ENCODE measurements at regions not wholly inside any gene's neighbourhood (a gene's known extent, or its start where the extent isn't known, plus 50 kb on each side); places are given as distances from the start of the nearest gene placed in this dataset.

DNA sequence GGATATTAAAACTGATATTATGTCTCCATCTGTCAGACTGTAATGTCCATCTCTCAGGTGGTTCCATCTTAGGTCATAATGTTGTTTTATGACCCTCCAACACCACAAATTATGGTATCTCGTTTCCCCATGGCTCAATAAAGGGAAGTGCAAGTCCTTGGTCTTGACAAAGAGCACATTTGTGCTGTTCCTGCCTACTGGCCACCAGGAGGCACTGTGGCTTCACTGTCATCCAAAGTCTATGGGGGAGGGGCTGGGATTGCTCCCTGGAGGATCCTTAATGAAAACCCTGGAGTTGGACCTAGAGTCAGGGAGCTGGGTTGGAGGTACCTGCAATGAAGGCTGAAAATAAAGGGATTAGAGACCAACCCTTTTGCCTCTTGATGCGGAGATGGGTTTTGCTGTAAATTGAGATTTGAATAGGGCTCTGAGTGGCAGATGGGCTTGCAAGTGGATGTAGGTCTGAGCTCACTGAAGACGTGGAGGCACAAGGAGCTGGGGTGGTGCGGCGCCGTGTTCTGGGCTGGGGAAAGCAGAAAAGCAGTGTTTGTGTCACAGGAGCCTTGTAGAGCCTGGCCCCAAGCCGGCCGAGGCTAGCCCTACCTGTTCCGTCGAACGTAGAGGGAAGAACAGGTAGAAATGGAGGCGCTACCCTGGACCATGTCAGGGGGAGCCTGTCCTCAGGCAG lies 180.5 kb upstream of the PRSS58 start:
- H3K9ac ChIP-seq (ENCODE audit: low read depth, low read length): no peak overlapping the region
- peak overlapping the region; percentile 4; the same call in 1 of the 2 replicates for H3K18ac ChIP-seq (ENCODE audit: low read depth, low read length)
- H3K23ac ChIP-seq (ENCODE audit: low read depth, low read length): no peak overlapping the region
- dilution Hi-C loops (cut with HindIII; ENCODE audit: low sequenced_read_pairs, unreplicated experiment): no loop called here
- H3K56ac ChIP-seq (ENCODE audit: extremely low read depth, insufficient read depth, low read length): no peak overlapping the region
- peak overlapping the region; percentile 91 for H3K4ac ChIP-seq (ENCODE audit: low read depth, low read length)
- ChIA-PET POLR2A (ENCODE audit: unreplicated experiment) (no interaction called here), CTCF (interaction anchor here (0.8 to 3.9 kb wide), 4 partner anchors 11 to 46 kb away, joined by 3 to 16 read pairs (median 4); no protein-coding TSS in a partner anchor)
- 90% methylated on average over 2 of the region's 12 CpGs; no CpG with 5 or more reads in 1 of the 2 experiments for WGBS, 2 experiments (ENCODE audit: extremely low coverage in 2 of 2, insufficient read length in 1 of 2)
- peak overlapping the region; percentile 47 for H2BK5ac ChIP-seq (ENCODE audit: low read depth, low read length, poor library complexity, severe bottlenecking)
- intact Hi-C loops (cut with micrococcal nuclease): no loop called here
- ATAC-seq (ENCODE audit: low read depth) (peak; percentile 33; the same call in 1 of the 2 replicates), DNase-seq (peak; percentile 64)
- no peak overlapping the region for H3K27ac ChIP-seq (ENCODE audit: insufficient read depth, low read length)
- no peaks in the 10 kb centered on the region for H3K27me3 ChIP-seq (ENCODE audit: control insufficient read depth, insufficient read depth, low read length)
- in situ Hi-C loops (cut with MboI; ENCODE audit: low sequenced_read_pairs): no loop called here
- peak overlapping the region; percentile 99 for H2BK120ac ChIP-seq (ENCODE audit: low read depth, low read length)
- peak overlapping the region in 1 of 2 experiments; percentile 85; a peak in 3 of 4 replicates for H4K8ac ChIP-seq (ENCODE audit: low read depth in 2 of 2, low read length in 2 of 2)
- TF ChIP-seq POLR2A (IDR thresholded peaks at IDR 0.05; ENCODE audit: low read depth, low read length): no peak
- TF ChIP-seq, protein P1, sequence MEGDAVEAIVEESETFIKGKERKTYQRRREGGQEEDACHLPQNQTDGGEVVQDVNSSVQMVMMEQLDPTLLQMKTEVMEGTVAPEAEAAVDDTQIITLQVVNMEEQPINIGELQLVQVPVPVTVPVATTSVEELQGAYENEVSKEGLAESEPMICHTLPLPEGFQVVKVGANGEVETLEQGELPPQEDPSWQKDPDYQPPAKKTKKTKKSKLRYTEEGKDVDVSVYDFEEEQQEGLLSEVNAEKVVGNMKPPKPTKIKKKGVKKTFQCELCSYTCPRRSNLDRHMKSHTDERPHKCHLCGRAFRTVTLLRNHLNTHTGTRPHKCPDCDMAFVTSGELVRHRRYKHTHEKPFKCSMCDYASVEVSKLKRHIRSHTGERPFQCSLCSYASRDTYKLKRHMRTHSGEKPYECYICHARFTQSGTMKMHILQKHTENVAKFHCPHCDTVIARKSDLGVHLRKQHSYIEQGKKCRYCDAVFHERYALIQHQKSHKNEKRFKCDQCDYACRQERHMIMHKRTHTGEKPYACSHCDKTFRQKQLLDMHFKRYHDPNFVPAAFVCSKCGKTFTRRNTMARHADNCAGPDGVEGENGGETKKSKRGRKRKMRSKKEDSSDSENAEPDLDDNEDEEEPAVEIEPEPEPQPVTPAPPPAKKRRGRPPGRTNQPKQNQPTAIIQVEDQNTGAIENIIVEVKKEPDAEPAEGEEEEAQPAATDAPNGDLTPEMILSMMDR (conservative IDR thresholded peaks at IDR 0.05; ENCODE audit: low read depth, low read length): peak; percentile 84
- TF ChIP-seq ELK1 (IDR thresholded peaks at IDR 0.05; ENCODE audit: borderline replicate concordance, low read depth, low read length): no peak
- peak; percentile 64 for TF ChIP-seq SMC3 (IDR thresholded peaks at IDR 0.05; ENCODE audit: low read depth, low read length)
- no peak for TF ChIP-seq MXI1 (IDR thresholded peaks at IDR 0.05; ENCODE audit: borderline replicate concordance, low read depth, low read length)
- TF ChIP-seq RAD21 (IDR thresholded peaks at IDR 0.05; ENCODE audit: low read length): peak; percentile 73
- H3K36me3 ChIP-seq (ENCODE audit: control insufficient read depth, insufficient read depth, low read length): no peaks in the 10 kb centered on the region
- H3K9me3 ChIP-seq (ENCODE audit: control insufficient read depth, insufficient read depth, low read length): 0 out of 2 replicates have a peak, but pooled peaks cover 2% of the 10 kb centered on the region
- no peak overlapping the region for H3K4me3 ChIP-seq (ENCODE audit: insufficient read depth, low read depth, low read length)
- H3K4me2 ChIP-seq (ENCODE audit: low read depth, low read length): no peak overlapping the region
- no peaks in the 10 kb centered on the region for H4K20me1 ChIP-seq (ENCODE audit: insufficient read depth, low read length)
- peak overlapping the region; percentile 57 for H2AK9ac ChIP-seq (replicated peaks; ENCODE audit: low read depth, low read length, poor library complexity)
- no peaks in the 10 kb centered on the region for H3K79me1 ChIP-seq (ENCODE audit: low read depth in 1 of 2, low read length in 2 of 2)
- H2BK15ac ChIP-seq (ENCODE audit: low read depth, low read length): peak overlapping the region; percentile 39; the same call in 1 of the 3 replicates
- H2AFZ ChIP-seq (replicated peaks; ENCODE audit: low read length, poor library complexity): peak overlapping the region; percentile 68
- peak overlapping the region; percentile 76 for H4K91ac ChIP-seq (ENCODE audit: insufficient read depth, low read depth, low read length)
- BruUV-seq (replicated peaks): no TSS peak
- peak overlapping the region; percentile 98 for H2BK20ac ChIP-seq (ENCODE audit: low read depth, low read length)
- H4K5ac ChIP-seq (ENCODE audit: low read depth, low read length): no peak overlapping the region; the same call in 1 of the 2 replicates
- H3K4me1 ChIP-seq (ENCODE audit: control insufficient read depth, insufficient read depth, low read length): peaks cover 12% of the 10 kb centered on the region
- H2AK5ac ChIP-seq (ENCODE audit: low read depth, low read length): peak overlapping the region; percentile 67; the same call in 1 of the 2 replicates
- H3K9me1 ChIP-seq (ENCODE audit: insufficient read depth, low read length): peaks cover 22% of the 10 kb centered on the region
- H3K14ac ChIP-seq (replicated peaks; ENCODE audit: low read depth, low read length): 0 out of 2 replicates have a peak overlapping the region, but pooled peaks have one; percentile 43
